ENCODE measurements at regions not wholly inside any gene's neighbourhood (a gene's known extent, or its start where the extent isn't known, plus 50 kb on each side); places are given as distances from the start of the nearest gene placed in this dataset.

DNA sequence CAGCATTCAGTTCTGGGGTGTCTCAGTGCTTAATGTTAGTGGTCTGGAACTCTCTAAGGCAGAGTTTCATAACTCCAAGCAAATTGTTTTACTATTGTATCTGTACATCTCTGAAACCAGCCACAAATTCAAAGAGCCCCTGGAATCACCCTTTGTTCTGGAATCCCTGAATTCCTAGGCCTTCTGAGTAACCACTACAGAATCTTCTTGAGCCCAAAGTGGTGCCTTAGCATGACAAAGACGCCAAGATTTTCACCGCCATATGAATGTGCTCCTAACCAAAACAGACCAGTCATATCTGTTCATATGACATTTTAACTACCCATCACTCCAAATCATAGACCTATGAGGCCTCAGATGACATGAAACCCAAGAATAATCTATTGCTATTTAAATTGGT, 668.1 kb downstream of the EPHA4 start:
- Histone ChIP-seq H3K27me3 (replicated peaks; ENCODE audit: insufficient read depth) (no peaks in the 10 kb centered on the region), H3K4me1 (replicated peaks) (no peaks in the 10 kb centered on the region), H3K9me3 (no peaks in the 10 kb centered on the region), H3K27ac (no peak overlapping the region), H3K4me3 (no peak overlapping the region), H3K36me3 (no peaks in the 10 kb centered on the region)
- DNase-seq (ENCODE audit: low spot score): no peak
- 95% methylated on average over 2 of the region's 2 CpGs for WGBS
- intact Hi-C loops (cut with DNase I): no loop called here
- TF ChIP-seq, protein P1, sequence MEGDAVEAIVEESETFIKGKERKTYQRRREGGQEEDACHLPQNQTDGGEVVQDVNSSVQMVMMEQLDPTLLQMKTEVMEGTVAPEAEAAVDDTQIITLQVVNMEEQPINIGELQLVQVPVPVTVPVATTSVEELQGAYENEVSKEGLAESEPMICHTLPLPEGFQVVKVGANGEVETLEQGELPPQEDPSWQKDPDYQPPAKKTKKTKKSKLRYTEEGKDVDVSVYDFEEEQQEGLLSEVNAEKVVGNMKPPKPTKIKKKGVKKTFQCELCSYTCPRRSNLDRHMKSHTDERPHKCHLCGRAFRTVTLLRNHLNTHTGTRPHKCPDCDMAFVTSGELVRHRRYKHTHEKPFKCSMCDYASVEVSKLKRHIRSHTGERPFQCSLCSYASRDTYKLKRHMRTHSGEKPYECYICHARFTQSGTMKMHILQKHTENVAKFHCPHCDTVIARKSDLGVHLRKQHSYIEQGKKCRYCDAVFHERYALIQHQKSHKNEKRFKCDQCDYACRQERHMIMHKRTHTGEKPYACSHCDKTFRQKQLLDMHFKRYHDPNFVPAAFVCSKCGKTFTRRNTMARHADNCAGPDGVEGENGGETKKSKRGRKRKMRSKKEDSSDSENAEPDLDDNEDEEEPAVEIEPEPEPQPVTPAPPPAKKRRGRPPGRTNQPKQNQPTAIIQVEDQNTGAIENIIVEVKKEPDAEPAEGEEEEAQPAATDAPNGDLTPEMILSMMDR (IDR thresholded peaks at IDR 0.05): no peak
- no peak for TF ChIP-seq POLR2AphosphoS5 (IDR thresholded peaks at IDR 0.05)
- TF ChIP-seq POLR2A (IDR thresholded peaks at IDR 0.05): no peak

DNA sequence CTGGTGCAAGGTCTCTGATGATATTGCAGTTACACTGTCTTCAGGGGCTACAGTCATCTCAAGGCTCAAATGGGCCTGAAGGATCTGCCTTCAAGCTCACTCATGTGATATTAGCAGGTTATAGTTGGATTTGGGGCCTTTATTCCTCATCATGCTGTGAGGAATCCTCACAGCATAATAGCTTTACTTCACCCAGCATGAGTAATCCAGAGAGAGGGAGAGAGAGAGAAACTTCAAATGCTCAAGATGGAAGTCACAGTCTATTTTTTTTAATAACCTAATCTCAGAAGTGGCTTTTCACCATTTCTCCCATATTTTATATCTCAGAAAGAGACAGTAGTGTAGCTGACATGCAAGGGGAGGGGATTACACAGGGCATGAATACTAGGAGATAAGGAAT, 658.7 kb downstream of the EPHA4 start:
- no peak for DNase-seq (ENCODE audit: low spot score)
- intact Hi-C loops (cut with DNase I): no loop called here
- Histone ChIP-seq H3K4me3 (no peak overlapping the region), H3K9me3 (no peaks in the 10 kb centered on the region), H3K27ac (no peak overlapping the region), H3K4me1 (replicated peaks) (no peaks in the 10 kb centered on the region), H3K36me3 (no peaks in the 10 kb centered on the region), H3K27me3 (replicated peaks; ENCODE audit: insufficient read depth) (no peaks in the 10 kb centered on the region)
- TF ChIP-seq, protein P1 (IDR thresholded peaks at IDR 0.05): no peak

- no peaks in the 10 kb centered on the region for H3K27me3 ChIP-seq (replicated peaks; ENCODE audit: insufficient read depth)
- H3K4me3 ChIP-seq: no peak overlapping the region
- intact Hi-C loops (cut with DNase I): no loop called here
- DNase-seq (ENCODE audit: low spot score): no peak
- no peak overlapping the region for H3K27ac ChIP-seq
- no peaks in the 10 kb centered on the region for H3K4me1 ChIP-seq (replicated peaks)
- WGBS: 53% methylated on average over 2 of the region's 2 CpGs
- TF ChIP-seq POLR2A (IDR thresholded peaks at IDR 0.05) (no peak), POLR2AphosphoS5 (IDR thresholded peaks at IDR 0.05) (no peak)
- TF ChIP-seq, protein P1 (IDR thresholded peaks at IDR 0.05): no peak
- H3K9me3 ChIP-seq: no peaks in the 10 kb centered on the region
- H3K36me3 ChIP-seq: no peaks in the 10 kb centered on the region
Measured at GRCh38 chr2:220915092-220915623, 656.9 kb downstream of the EPHA4 start.

- TF ChIP-seq POLR2A (IDR thresholded peaks at IDR 0.05) (no peak), POLR2AphosphoS5 (IDR thresholded peaks at IDR 0.05) (no peak)
- TF ChIP-seq, protein P1 (IDR thresholded peaks at IDR 0.05): no peak
- 90% methylated on average over 4 of the region's 4 CpGs for WGBS
- no peaks in the 10 kb centered on the region for H3K4me1 ChIP-seq (replicated peaks)
- no peak overlapping the region for H3K27ac ChIP-seq
- H3K4me3 ChIP-seq: no peak overlapping the region
- H3K36me3 ChIP-seq: no peaks in the 10 kb centered on the region
- intact Hi-C loops (cut with DNase I): no loop called here
- no peaks in the 10 kb centered on the region for H3K9me3 ChIP-seq
- no peaks in the 10 kb centered on the region for H3K27me3 ChIP-seq (replicated peaks; ENCODE audit: insufficient read depth)
- DNase-seq (ENCODE audit: low spot score): no peak
Measured at GRCh38 chr2:220916931-220917330, 655.2 kb downstream of the EPHA4 start.

GRCh38 chr2:220930271-220931076, 641.6 kb downstream of the EPHA4 start:
- Histone ChIP-seq H3K9me3 (no peaks in the 10 kb centered on the region), H3K36me3 (no peaks in the 10 kb centered on the region), H3K27me3 (replicated peaks; ENCODE audit: insufficient read depth) (no peaks in the 10 kb centered on the region), H3K4me3 (no peak overlapping the region), H3K27ac (no peak overlapping the region), H3K4me1 (replicated peaks) (no peaks in the 10 kb centered on the region)
- no peak for DNase-seq (ENCODE audit: low spot score)
- intact Hi-C loops (cut with DNase I): no loop called here
- TF ChIP-seq POLR2AphosphoS5 (IDR thresholded peaks at IDR 0.05): no peak
- TF ChIP-seq, protein P1 (IDR thresholded peaks at IDR 0.05): no peak
- TF ChIP-seq POLR2A (IDR thresholded peaks at IDR 0.05): no peak
- WGBS: 43% methylated on average over 2 of the region's 2 CpGs
